GM19240 (cell line): ENCODE measurements at regions not wholly inside any gene's neighbourhood (a gene's known extent, or its start where the extent isn't known, plus 50 kb on each side); places are given as distances from the start of the nearest gene placed in this dataset.
"Not testable (repeated sequence)": the region's sequence is repeated elsewhere in the genome, so short reads cannot be mapped to it uniquely, and the experiment has no call there.

ENCODE experiments used
- DNase-seq: peaks from one replicate; pipeline ENCODE4 v3.0.0; 2011; ENCODE audit warnings: low spot score; ENCODE audit not compliant: insufficient read length

GRCh38 chr5:67581203-67581602 lies 384.6 kb upstream of the CD180 start:
- no peak for DNase-seq

GRCh38 chr5:67578011-67578410 lies 381.4 kb upstream of the CD180 start:
- DNase-seq = no peak

- DNase-seq = no peak
Observed at GRCh38 chr5:67577424-67577823, 380.8 kb upstream of the CD180 start.

GRCh38 chr5:67576112-67576511 lies 379.5 kb upstream of the CD180 start:
- DNase-seq = no peak

GRCh38 chr5:67575087-67575486 lies 378.5 kb upstream of the CD180 start:
- DNase-seq = no peak

GRCh38 chr5:67561151-67561932 lies 364.7 kb upstream of the CD180 start:
- DNase-seq = no peak

- DNase-seq = no peak
Observed at GRCh38 chr5:67552773-67553172, 356.2 kb upstream of the CD180 start.

- DNase-seq = no peak
Observed at GRCh38 chr5:67549947-67550346, 353.3 kb upstream of the CD180 start.

GRCh38 chr5:67549296-67549618 lies 352.7 kb upstream of the CD180 start:
- no peak for DNase-seq

GRCh38 chr5:67548520-67549295 lies 352.1 kb upstream of the CD180 start:
- DNase-seq = no peak

- DNase-seq = no peak
Observed at GRCh38 chr5:67547682-67548081, 351.1 kb upstream of the CD180 start.

- DNase-seq = not testable (repeated sequence)
Observed at GRCh38 chr5:67544942-67545341, 348.3 kb upstream of the CD180 start.

- DNase-seq = no peak
Observed at GRCh38 chr5:67543720-67544270, 347.2 kb upstream of the CD180 start.

- no peak for DNase-seq
Observed at GRCh38 chr5:67542479-67542878, 345.9 kb upstream of the CD180 start.

- DNase-seq = no peak
Observed at GRCh38 chr5:67541875-67542274, 345.3 kb upstream of the CD180 start.

- DNase-seq = no peak
Observed at GRCh38 chr5:67538855-67539506, 342.4 kb upstream of the CD180 start.

- no peak for DNase-seq
Observed at GRCh38 chr5:67537439-67538148, 341.0 kb upstream of the CD180 start.

- DNase-seq = no peak
Observed at GRCh38 chr5:67536866-67537265, 340.3 kb upstream of the CD180 start.

- no peak for DNase-seq
Observed at GRCh38 chr5:67530609-67531255, 334.1 kb upstream of the CD180 start.

GRCh38 chr5:67528953-67529352 lies 332.4 kb upstream of the CD180 start:
- no peak for DNase-seq

- DNase-seq = no peak
Observed at GRCh38 chr5:67526793-67527192, 330.2 kb upstream of the CD180 start.
